GM21367 (cell line): ENCODE measurements at regions not wholly inside any gene's neighbourhood (a gene's known extent, or its start where the extent isn't known, plus 50 kb on each side); places are given as distances from the start of the nearest gene placed in this dataset.
"Not testable (repeated sequence)": the region's sequence is repeated elsewhere in the genome, so short reads cannot be mapped to it uniquely, and the experiment has no call there.

Experiments
- ATAC-seq: cut with Tn5 transposase; IDR thresholded peaks from one replicate; pipeline ENCODE4 v1.9.1; 2021; ENCODE audit not compliant: unreplicated experiment

GRCh38 chr1:115536279-115536816 lies 105.4 kb upstream of the VANGL1 start:
- no peak for ATAC-seq

- no peak for ATAC-seq
Observed at GRCh38 chr1:115534106-115534505, 107.7 kb upstream of the VANGL1 start.

- ATAC-seq, result no peak
Observed at GRCh38 chr1:115531631-115532264, 110.0 kb upstream of the VANGL1 start.

- no peak for ATAC-seq
Observed at GRCh38 chr1:115530407-115530806, 111.4 kb upstream of the VANGL1 start.

- ATAC-seq, result no peak
Observed at GRCh38 chr1:115529216-115529897, 112.4 kb upstream of the VANGL1 start.

- ATAC-seq, result not testable (repeated sequence)
Observed at GRCh38 chr1:115528336-115528735, 113.4 kb upstream of the VANGL1 start.

- no peak for ATAC-seq
Observed at GRCh38 chr1:115527746-115528145, 114.0 kb upstream of the VANGL1 start.

GRCh38 chr1:115526900-115527299 lies 114.9 kb upstream of the VANGL1 start:
- ATAC-seq, result no peak

GRCh38 chr1:115524236-115524635 lies 117.5 kb upstream of the VANGL1 start:
- no peak for ATAC-seq

- no peak for ATAC-seq
Observed at GRCh38 chr1:115522386-115522785, 119.4 kb upstream of the VANGL1 start.

GRCh38 chr1:115515270-115515669 lies 126.5 kb upstream of the VANGL1 start:
- ATAC-seq, result no peak

GRCh38 chr1:115510226-115510625 lies 131.5 kb upstream of the VANGL1 start:
- ATAC-seq, result not testable (repeated sequence)

- ATAC-seq, result no peak
Observed at GRCh38 chr1:115507901-115508300, 133.9 kb upstream of the VANGL1 start.

GRCh38 chr1:115506924-115507589 lies 134.7 kb upstream of the VANGL1 start:
- ATAC-seq, result no peak

- ATAC-seq, result no peak
Observed at GRCh38 chr1:115506518-115506917, 135.3 kb upstream of the VANGL1 start.

- ATAC-seq, result no peak
Observed at GRCh38 chr1:115505148-115505571, 136.6 kb upstream of the VANGL1 start.

GRCh38 chr1:115502183-115502582 lies 139.6 kb upstream of the VANGL1 start:
- not testable (repeated sequence) for ATAC-seq

- no peak for ATAC-seq
Observed at GRCh38 chr1:115501476-115501875, 140.3 kb upstream of the VANGL1 start.

- no peak for ATAC-seq
Observed at GRCh38 chr1:115499253-115499652, 142.5 kb upstream of the VANGL1 start.

GRCh38 chr1:115496904-115497527 lies 144.8 kb upstream of the VANGL1 start:
- ATAC-seq, result no peak

- no peak for ATAC-seq
Observed at GRCh38 chr1:115495625-115496024, 146.1 kb upstream of the VANGL1 start.
